Esophagus squamous epithelium (tissue), 5 donors: ENCODE measurements at regions not wholly inside any gene's neighbourhood (a gene's known extent, or its start where the extent isn't known, plus 50 kb on each side); places are given as distances from the start of the nearest gene placed in this dataset.

ENCODE experiments used
- DNase-seq: peaks from one replicate; lab custom pipeline; 2025; lab: John Stamatoyannopoulos, UW
- H3K27ac ChIP-seq, 4 donors: fragments of 200-600 bp; sonication (generic); one replicate each; pipeline ENCODE4 v1.5.1; 2016 to 2019; ENCODE audit warnings: mild to moderate bottlenecking in 1 of 4
- H3K27me3 ChIP-seq, 4 donors: fragments of 200-600 bp; sonication (generic); 1 replicate in 3 of 4; 2 replicates in 1 of 4; pipeline versions ENCODE4 v1.5.1 to v1.6.0; 2017 to 2021; ENCODE audit warnings: antibody characterized with exemption in 1 of 4
- H3K36me3 ChIP-seq, 3 donors: fragments of 200-600 bp; sonication (generic); one replicate each; pipeline ENCODE4 v1.5.1; 2016 to 2019
- H3K4me1 ChIP-seq, 3 donors: fragments of 200-600 bp; sonication (generic); one replicate each; pipeline ENCODE4 v1.5.1; 2017 to 2019
- H3K4me3 ChIP-seq, 4 donors: fragments of 200-600 bp; sonication (generic); 1 replicate in 3 of 4; 2 replicates in 1 of 4; pipeline ENCODE4 v1.5.1; 2016 to 2019; ENCODE audit warnings: mild to moderate bottlenecking in 2 of 4, moderate library complexity in 1 of 4
- H3K9me3 ChIP-seq, 3 donors: fragments of 200-600 bp; sonication (generic); one replicate each; pipeline ENCODE4 v1.5.1; 2016 to 2019
- POLR2A ChIP-seq, 4 donors: fragments of 450-650 bp; IDR thresholded peaks; one replicate each; pipeline ENCODE4 v1.6.1; 2017; ENCODE audit warnings: antibody characterized with exemption in 4 of 4, mild to moderate bottlenecking in 4 of 4, moderate library complexity in 3 of 4
- WGBS, 2 donors: methylation state at CpG; one replicate each; pipeline ENCODE4 v1.1.5; 2018; 5-methylcytosine and 5-hydroxymethylcytosine counted together
- intact Hi-C: fragments of 100-400 bp; cut with DNase I; formaldehyde crosslinking; loops from one replicate; pipeline ENCODE4 v1.15.0; 2022
- TF ChIP-seq, protein P1 (sequence below), 6 experiments: fragments of 450-650 bp in 4 of 6; fragments of 200-600 bp in 2 of 6; sonication (generic) in 2 of 6; IDR thresholded peaks; one replicate each; pipeline ENCODE4 v1.5.1; 2016 to 2019; ENCODE audit warnings: antibody characterized with exemption in 6 of 6, mild to moderate bottlenecking in 4 of 6, moderate library complexity in 4 of 6
- donor health status: DM: yes; HTN: yes; CAD: no.

DNA sequence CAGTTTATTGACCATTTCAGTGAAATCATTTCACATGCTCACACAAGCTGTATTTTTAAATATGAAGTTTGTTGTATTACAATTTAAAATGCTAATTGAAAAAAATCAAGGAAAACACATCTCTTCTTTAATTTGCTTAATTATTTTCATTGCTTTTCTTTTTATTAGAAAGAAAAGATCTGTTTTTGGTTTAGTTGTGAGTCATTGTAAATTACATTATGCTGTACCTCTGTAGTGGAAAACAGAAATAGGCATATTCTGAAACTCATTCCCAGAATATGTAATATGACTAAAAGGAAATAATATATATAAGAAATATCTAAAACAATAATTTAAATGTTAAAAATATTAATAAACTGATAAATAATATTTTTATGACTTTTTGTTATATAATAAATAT is 161.9 kb downstream of the HGF start:
- no peak overlapping the region for H3K4me3 ChIP-seq
- H3K9me3 ChIP-seq: no peaks in the 10 kb centered on the region
- H3K27me3 ChIP-seq: no peaks in the 10 kb centered on the region
- H3K27ac ChIP-seq: no peak overlapping the region
- no peaks in the 10 kb centered on the region for H3K36me3 ChIP-seq
- intact Hi-C loops: no loop called here
- no peak for DNase-seq
- no peaks in the 10 kb centered on the region for H3K4me1 ChIP-seq
- TF ChIP-seq, protein P1, sequence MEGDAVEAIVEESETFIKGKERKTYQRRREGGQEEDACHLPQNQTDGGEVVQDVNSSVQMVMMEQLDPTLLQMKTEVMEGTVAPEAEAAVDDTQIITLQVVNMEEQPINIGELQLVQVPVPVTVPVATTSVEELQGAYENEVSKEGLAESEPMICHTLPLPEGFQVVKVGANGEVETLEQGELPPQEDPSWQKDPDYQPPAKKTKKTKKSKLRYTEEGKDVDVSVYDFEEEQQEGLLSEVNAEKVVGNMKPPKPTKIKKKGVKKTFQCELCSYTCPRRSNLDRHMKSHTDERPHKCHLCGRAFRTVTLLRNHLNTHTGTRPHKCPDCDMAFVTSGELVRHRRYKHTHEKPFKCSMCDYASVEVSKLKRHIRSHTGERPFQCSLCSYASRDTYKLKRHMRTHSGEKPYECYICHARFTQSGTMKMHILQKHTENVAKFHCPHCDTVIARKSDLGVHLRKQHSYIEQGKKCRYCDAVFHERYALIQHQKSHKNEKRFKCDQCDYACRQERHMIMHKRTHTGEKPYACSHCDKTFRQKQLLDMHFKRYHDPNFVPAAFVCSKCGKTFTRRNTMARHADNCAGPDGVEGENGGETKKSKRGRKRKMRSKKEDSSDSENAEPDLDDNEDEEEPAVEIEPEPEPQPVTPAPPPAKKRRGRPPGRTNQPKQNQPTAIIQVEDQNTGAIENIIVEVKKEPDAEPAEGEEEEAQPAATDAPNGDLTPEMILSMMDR (IDR thresholded peaks at IDR 0.05): no peak
- TF ChIP-seq POLR2A (IDR thresholded peaks at IDR 0.05): no peak

GRCh38 chr7:81606078-81606863 is 163.6 kb downstream of the HGF start:
- Histone ChIP-seq H3K27me3 (no peaks in the 10 kb centered on the region), H3K9me3 (no peaks in the 10 kb centered on the region), H3K36me3 (no peaks in the 10 kb centered on the region), H3K4me1 (no peaks in the 10 kb centered on the region), H3K4me3 (no peak overlapping the region), H3K27ac (no peak overlapping the region)
- TF ChIP-seq, protein P1 (IDR thresholded peaks at IDR 0.05): no peak
- no peak for TF ChIP-seq POLR2A (IDR thresholded peaks at IDR 0.05)
- DNase-seq: no peak
- 70 to 79% methylated on average over 3 of the region's 3 CpGs for WGBS, 2 donors
- intact Hi-C loops: no loop called here

DNA sequence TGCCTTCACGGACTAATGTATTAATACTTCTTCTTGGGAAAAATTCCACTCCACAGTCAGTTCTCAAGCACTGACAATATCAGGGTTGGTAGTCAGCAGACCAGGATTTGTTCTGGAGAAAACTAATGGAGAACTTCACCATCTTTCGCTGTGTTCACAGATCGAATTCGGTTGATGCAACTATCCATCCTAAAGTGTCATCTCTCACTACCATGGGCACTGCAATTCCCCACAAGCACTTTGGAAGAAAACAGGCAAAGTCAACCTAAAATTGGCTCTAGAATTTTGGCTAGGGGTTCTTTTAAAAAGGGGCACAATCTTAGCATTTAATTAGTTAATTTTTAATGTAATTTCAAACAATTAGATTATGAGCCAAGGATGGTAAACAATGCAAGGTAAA is 164.4 kb downstream of the HGF start:
- no peak overlapping the region for H3K27ac ChIP-seq
- no peak overlapping the region for H3K4me3 ChIP-seq
- 89 to 92% methylated on average over 4 of the region's 4 CpGs for WGBS, 2 donors
- TF ChIP-seq, protein P1 (IDR thresholded peaks at IDR 0.05): no peak
- TF ChIP-seq POLR2A (IDR thresholded peaks at IDR 0.05): no peak
- no peak for DNase-seq
- H3K4me1 ChIP-seq: no peaks in the 10 kb centered on the region
- intact Hi-C loops: no loop called here
- no peaks in the 10 kb centered on the region for H3K9me3 ChIP-seq
- H3K36me3 ChIP-seq: no peaks in the 10 kb centered on the region
- no peaks in the 10 kb centered on the region for H3K27me3 ChIP-seq

- WGBS, 2 donors: 88 to 96% methylated on average over 2 of the region's 2 CpGs
- H3K4me1 ChIP-seq: no peaks in the 10 kb centered on the region
- H3K36me3 ChIP-seq: no peaks in the 10 kb centered on the region
- no peaks in the 10 kb centered on the region for H3K27me3 ChIP-seq
- no peak overlapping the region for H3K4me3 ChIP-seq
- intact Hi-C loops: no loop called here
- DNase-seq: no peak
- no peak overlapping the region for H3K27ac ChIP-seq
- no peaks in the 10 kb centered on the region for H3K9me3 ChIP-seq
- TF ChIP-seq, protein P1 (IDR thresholded peaks at IDR 0.05): no peak
- TF ChIP-seq POLR2A (IDR thresholded peaks at IDR 0.05): no peak
Measured at GRCh38 chr7:81604808-81605174, 165.1 kb downstream of the HGF start.

DNA sequence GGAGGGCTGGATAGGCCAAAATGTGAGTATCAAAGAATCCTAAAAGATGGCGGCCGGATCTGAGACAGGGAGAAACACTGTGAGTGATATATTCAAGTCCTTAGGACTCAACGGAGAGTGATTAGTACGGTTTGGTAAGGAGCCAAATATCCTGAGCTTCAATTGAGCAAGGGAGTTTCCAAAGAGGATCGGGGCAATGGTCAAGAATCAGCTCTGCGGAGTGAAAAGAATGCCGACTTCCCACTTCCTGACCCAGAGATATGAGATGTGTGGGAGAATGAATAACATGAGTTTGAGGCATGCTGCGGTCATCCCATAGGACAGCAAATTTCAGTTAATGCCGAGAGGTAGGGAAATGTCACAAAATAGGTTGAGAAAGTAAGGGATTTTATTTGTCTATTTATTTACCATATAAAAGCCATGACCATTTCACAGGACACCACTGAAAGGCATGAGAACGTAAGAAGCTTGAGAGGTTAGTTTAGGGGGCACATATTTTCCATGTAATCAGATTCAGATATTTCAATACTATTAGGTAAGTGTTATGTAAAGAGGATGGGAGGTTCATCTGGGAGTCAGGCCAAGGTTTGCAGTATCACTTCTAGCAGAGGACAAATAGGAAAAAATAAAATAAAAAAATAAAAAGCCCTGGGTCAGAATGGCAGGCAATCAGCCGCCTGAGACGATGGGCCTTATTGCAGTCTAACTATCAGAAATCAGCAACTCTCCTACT is 165.6 kb downstream of the HGF start:
- Histone ChIP-seq H3K4me1 (no peaks in the 10 kb centered on the region), H3K9me3 (no peaks in the 10 kb centered on the region), H3K36me3 (no peaks in the 10 kb centered on the region), H3K27me3 (no peaks in the 10 kb centered on the region), H3K27ac (no peak overlapping the region), H3K4me3 (no peak overlapping the region)
- intact Hi-C loops: no loop called here
- 78% methylated on average over 12 of the region's 12 CpGs for WGBS, 2 donors
- TF ChIP-seq POLR2A (IDR thresholded peaks at IDR 0.05): no peak
- TF ChIP-seq, protein P1 (IDR thresholded peaks at IDR 0.05): no peak
- DNase-seq: no peak
